Activated CD4-positive, alpha-beta T cell treated with anti-CD3 and anti-CD28 coated beads, Interleukin-2, amount 10 ng/mL, durations not matched to agents 7 days and 5 days (primary cell): ENCODE measurements at regions not wholly inside any gene's neighbourhood (a gene's known extent, or its start where the extent isn't known, plus 50 kb on each side); places are given as distances from the start of the nearest gene placed in this dataset.
"Not testable (repeated sequence)": the region's sequence is repeated elsewhere in the genome, so short reads cannot be mapped to it uniquely, and the experiment has no call there.

Experiments
- CTCF ChIA-PET: fragments of 350-600 bp; sonication (Branson Sonifier 250); formaldehyde crosslinking; loops from one replicate; lab custom pipeline; 2021; ENCODE audit warnings: antibody characterized with exemption; lab: Charles Lee
- POLR2A ChIA-PET: fragments of 350-600 bp; sonication (Branson Sonifier 250); formaldehyde crosslinking; loops from one replicate; lab custom pipeline; 2021; ENCODE audit warnings: antibody characterized with exemption; lab: Charles Lee
- DNase-seq: peaks from one replicate; pipeline ENCODE4 v3.0.0-alpha.2; 2020
- H3K27ac Mint-ChIP-seq: one replicate; pipeline ENCODE4 v1.8.0; 2021; ENCODE audit warnings: mild to moderate bottlenecking, moderate library complexity, mixed read lengths
- H3K27me3 Mint-ChIP-seq: one replicate; pipeline ENCODE4 v1.8.0; 2021; ENCODE audit warnings: mixed read lengths
- H3K36me3 Mint-ChIP-seq: one replicate; pipeline ENCODE4 v1.8.0; 2021; ENCODE audit warnings: low read depth, mixed read lengths
- H3K4me1 Mint-ChIP-seq: one replicate; pipeline ENCODE4 v1.8.0; 2021; ENCODE audit warnings: mixed read lengths
- H3K4me3 Mint-ChIP-seq: one replicate; pipeline ENCODE4 v1.8.0; 2021; ENCODE audit warnings: mild to moderate bottlenecking, moderate library complexity, mixed read lengths
- H3K9me3 Mint-ChIP-seq: one replicate; pipeline ENCODE4 v1.8.0; 2021; ENCODE audit warnings: mixed read lengths

DNA sequence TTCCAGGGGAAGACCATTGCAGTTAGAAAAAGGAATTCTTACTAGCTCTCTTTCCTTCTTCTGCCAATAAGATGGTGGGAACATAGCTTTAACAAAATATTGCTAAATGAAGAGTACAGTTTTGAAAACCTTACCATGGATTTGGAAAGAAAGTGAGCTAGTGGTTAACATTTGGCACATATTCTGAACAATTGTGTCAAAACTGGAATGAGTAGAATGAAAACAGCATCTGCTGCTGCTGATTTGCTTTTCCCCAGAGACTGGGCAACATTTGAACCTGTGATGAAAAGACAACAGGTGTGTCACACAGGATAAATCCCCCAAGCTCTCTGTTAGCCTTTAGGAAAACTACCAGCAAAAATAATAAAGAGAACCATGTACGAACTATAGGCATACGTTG lies 761.4 kb downstream of the KCNA4 start:
- CTCF ChIA-PET: no interaction called here
- Mint-ChIP-seq H3K27me3 (no peaks in the 10 kb centered on the region), H3K9me3 (peaks cover 15% of the 10 kb centered on the region), H3K4me1 (no peaks in the 10 kb centered on the region), H3K27ac (no peak overlapping the region), H3K36me3 (no peaks in the 10 kb centered on the region), H3K4me3 (no peak overlapping the region)
- DNase-seq: no peak
- POLR2A ChIA-PET: no interaction called here

DNA sequence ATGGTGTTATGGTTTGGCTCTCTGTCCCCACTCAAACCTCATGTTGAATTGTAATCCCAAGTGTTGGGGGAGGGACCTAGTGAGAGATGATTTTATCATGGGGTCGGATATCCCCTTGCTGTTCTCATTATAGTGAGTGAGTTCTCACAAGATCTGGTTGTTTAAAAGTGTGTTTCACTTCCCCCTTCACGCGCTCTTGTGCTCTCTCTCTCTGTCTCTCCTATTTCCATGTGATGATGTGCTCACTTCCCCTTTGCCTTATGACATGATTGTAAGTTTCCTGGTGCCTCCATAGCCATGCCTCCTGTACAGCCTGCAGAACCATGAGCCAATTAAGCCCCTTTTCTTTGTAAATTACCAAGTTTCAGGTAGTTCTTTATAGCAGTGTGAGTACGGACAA lies 765.1 kb downstream of the KCNA4 start:
- H3K27ac Mint-ChIP-seq: no peak overlapping the region
- H3K27me3 Mint-ChIP-seq: no peaks in the 10 kb centered on the region
- H3K36me3 Mint-ChIP-seq: no peaks in the 10 kb centered on the region
- ChIA-PET POLR2A (no interaction called here), CTCF (no interaction called here)
- no peak for DNase-seq
- H3K9me3 Mint-ChIP-seq: peaks cover 6% of the 10 kb centered on the region
- H3K4me3 Mint-ChIP-seq: no peak overlapping the region
- H3K4me1 Mint-ChIP-seq: no peaks in the 10 kb centered on the region

DNA sequence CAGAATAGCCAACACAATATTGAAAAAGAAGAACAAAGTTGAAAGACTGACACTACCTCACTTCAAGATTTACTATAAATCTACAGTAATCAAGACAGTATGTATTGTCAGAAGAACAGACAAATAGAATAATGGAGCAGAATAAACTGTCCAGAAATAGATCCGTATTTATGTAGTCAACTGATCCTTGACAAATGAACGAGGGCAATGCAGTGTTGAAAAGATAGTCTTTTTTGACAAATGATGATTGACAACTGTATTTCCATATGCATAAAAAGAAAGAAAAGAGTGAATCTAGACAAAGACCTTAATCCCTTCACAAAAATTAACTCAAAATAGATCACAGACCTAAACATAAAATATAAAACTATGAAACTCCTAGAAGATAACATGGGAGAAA lies 767.1 kb downstream of the KCNA4 start:
- CTCF ChIA-PET: no interaction called here
- Mint-ChIP-seq H3K27me3 (no peaks in the 10 kb centered on the region), H3K36me3 (no peaks in the 10 kb centered on the region), H3K9me3 (peaks cover 6% of the 10 kb centered on the region), H3K27ac (no peak overlapping the region), H3K4me3 (no peak overlapping the region), H3K4me1 (no peaks in the 10 kb centered on the region)
- POLR2A ChIA-PET: no interaction called here
- no peak for DNase-seq

DNA sequence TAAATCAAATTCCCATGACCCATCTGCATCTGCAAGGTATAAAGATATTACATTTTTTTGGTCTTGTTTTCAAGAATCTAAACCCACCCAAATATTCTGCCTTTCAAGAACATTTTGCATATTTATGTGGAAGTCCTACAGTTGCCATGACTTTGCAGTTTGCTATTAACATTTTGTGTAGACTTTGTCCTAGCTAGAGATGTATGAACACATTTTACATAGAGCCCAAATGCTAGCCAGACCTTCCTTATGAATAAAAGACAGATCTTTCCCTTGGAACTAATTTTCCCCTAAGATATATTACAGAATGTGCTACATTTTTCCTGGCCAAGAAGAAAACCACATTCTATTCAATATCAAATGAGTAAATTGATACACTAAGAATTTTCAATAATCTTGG lies 772.5 kb downstream of the KCNA4 start:
- Mint-ChIP-seq H3K4me1 (no peaks in the 10 kb centered on the region), H3K27me3 (no peaks in the 10 kb centered on the region), H3K4me3 (no peak overlapping the region), H3K36me3 (no peaks in the 10 kb centered on the region), H3K27ac (no peak overlapping the region), H3K9me3 (peaks cover 4% of the 10 kb centered on the region)
- POLR2A ChIA-PET: no interaction called here
- no peak for DNase-seq
- CTCF ChIA-PET: no interaction called here

DNA sequence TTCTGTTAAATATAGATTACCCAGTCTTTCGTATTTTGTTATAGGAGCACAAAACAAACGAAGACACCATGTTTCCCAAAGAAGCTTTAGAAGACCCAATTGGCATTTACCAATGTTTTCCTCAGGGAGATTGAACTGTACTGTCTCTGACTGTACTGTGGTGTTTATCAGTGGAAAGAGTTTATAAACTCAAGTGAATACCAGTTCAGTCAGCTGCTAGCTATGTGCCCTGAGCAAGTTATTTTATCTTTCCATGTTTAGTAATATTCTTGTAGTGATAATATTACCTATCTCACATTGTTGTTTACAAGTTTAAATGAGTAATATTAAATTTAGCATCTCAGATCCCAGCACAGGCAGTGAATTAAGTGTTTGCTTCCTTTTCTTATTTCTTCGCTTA lies 773.2 kb downstream of the KCNA4 start:
- Mint-ChIP-seq H3K4me1 (no peaks in the 10 kb centered on the region), H3K9me3 (peaks cover 4% of the 10 kb centered on the region), H3K27ac (no peak overlapping the region), H3K4me3 (no peak overlapping the region), H3K36me3 (no peaks in the 10 kb centered on the region), H3K27me3 (no peaks in the 10 kb centered on the region)
- CTCF ChIA-PET: no interaction called here
- POLR2A ChIA-PET: no interaction called here
- DNase-seq: no peak

DNA sequence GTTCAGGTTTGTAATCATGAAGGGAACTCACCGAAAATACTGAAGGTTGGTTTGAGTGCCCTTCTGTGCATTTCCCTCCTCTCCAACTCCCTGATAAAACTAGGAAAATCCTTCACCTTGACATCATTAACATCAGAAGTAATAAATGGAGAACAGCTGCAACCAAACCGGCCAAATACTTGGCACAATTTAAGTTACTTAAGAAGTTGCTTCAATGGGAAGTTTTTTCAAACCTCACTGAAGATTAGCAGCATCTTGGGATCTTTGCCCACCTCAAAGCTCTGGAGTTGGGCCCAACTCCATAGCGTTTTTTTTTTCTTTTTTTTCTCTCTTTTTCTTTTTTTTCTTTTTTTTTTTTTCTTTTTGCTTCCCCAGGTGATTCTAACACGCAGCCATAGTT lies 784.8 kb downstream of the KCNA4 start:
- Mint-ChIP-seq H3K4me3 (no peak overlapping the region), H3K36me3 (no peaks in the 10 kb centered on the region), H3K27me3 (no peaks in the 10 kb centered on the region), H3K9me3 (peaks cover 3% of the 10 kb centered on the region), H3K27ac (no peak overlapping the region), H3K4me1 (no peaks in the 10 kb centered on the region)
- DNase-seq: no peak
- ChIA-PET CTCF (no interaction called here), POLR2A (no interaction called here)

DNA sequence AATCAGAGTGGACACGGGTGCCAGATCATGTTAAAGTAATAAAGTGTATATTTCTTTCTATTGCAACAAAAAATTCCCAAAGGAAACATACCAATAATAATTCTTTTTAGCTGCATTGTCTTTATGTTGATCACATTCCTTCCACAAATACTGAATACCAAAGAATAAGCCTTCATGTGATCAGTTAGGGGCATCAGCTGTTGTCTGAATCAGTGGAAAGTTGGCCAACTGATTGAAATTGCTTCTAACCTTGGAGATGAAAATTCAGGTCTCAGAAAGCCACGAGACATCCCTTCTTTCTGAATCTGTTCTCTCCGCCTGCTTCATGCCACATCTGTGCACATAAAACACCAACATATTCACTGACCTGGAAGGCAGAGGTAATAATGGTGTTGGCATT lies 785.2 kb downstream of the KCNA4 start:
- Mint-ChIP-seq H3K4me3 (no peak overlapping the region), H3K36me3 (no peaks in the 10 kb centered on the region), H3K27ac (no peak overlapping the region), H3K9me3 (peaks cover 5% of the 10 kb centered on the region), H3K4me1 (no peaks in the 10 kb centered on the region), H3K27me3 (no peaks in the 10 kb centered on the region)
- POLR2A ChIA-PET: no interaction called here
- CTCF ChIA-PET: no interaction called here
- no peak for DNase-seq

DNA sequence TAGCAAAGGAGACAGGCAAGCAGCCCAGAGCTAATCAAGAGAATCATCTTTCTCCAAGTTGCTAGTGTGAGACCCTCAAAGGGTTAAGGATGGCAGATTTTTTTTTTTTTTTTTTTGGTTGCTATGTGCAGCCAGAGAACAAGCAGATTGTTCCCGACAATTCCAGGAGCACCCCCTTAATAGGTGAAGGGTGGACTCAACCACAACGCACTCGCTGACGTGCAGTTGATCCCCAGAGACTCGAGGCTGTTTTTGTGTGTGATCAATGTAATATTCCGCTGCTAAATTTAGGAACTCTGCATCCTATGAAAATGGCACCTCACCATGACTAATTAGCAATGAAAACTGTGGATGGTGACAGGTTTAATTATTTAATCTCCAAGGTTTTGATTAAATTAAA lies 789.0 kb downstream of the KCNA4 start:
- no peaks in the 10 kb centered on the region for H3K27me3 Mint-ChIP-seq
- ChIA-PET CTCF (no interaction called here), POLR2A (no interaction called here)
- no peaks in the 10 kb centered on the region for H3K4me1 Mint-ChIP-seq
- no peaks in the 10 kb centered on the region for H3K36me3 Mint-ChIP-seq
- H3K27ac Mint-ChIP-seq: no peak overlapping the region
- peaks cover 7% of the 10 kb centered on the region for H3K9me3 Mint-ChIP-seq
- H3K4me3 Mint-ChIP-seq: no peak overlapping the region
- DNase-seq: no peak

DNA sequence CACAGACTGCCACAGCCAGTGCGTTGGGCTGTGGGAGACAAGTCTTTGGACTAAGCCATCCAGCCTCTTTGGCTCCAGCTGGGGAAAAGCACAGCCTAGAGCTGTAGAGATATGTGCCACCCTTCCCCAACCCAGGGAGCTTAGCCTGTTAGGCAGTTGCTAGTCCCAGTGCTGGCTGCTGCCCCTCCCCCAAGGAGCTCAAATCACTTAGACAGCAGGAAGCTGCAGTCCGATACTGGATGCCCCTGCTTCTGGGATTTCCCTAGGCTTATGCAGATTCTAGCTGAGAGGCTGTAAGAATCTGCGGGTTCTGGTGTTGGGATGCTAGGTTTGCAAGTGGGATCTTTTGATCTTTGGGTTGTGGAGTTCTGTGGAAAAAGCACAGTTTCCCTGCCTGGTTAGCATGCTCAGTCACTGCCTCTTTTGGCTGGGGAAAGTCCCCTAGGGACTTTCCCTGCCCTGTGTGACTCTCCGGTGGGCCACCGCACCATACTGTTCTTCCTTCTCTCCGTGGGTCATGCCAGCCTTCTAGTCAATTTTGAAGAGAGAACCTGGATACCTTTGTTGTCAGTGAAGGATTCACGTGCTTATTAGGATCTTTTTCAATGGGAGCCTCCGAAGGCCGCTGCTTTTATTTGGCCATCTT lies 792.0 kb downstream of the KCNA4 start:
- ChIA-PET POLR2A (no interaction called here), CTCF (no interaction called here)
- Mint-ChIP-seq H3K36me3 (no peaks in the 10 kb centered on the region), H3K4me3 (no peak overlapping the region), H3K27ac (no peak overlapping the region), H3K4me1 (no peaks in the 10 kb centered on the region), H3K27me3 (no peaks in the 10 kb centered on the region), H3K9me3 (peaks cover 13% of the 10 kb centered on the region)
- DNase-seq: no peak

DNA sequence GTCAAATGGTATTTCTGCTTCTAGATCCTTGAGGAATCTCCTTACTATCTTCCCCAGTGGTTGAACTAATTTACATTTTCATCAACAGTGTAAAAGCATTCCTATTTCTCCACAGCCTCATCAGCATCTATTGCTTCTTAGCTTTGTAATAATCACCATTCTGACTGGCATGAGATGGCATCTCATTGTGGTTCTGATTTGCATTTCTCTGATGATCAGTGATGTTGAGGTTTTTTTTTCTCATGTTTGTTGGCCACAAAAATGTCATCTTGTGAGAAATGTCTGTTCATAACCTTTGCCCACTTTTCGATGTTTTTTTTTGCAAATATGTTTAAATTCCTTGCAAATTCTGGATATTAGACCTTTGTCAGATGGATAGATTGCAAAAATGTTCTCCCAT lies 797.3 kb downstream of the KCNA4 start:
- H3K9me3 Mint-ChIP-seq: peaks cover 12% of the 10 kb centered on the region
- H3K36me3 Mint-ChIP-seq, H3K4me1 Mint-ChIP-seq, H3K27ac Mint-ChIP-seq, DNase-seq, H3K27me3 Mint-ChIP-seq, H3K4me3 Mint-ChIP-seq, CTCF ChIA-PET, POLR2A ChIA-PET: not testable (repeated sequence)

DNA sequence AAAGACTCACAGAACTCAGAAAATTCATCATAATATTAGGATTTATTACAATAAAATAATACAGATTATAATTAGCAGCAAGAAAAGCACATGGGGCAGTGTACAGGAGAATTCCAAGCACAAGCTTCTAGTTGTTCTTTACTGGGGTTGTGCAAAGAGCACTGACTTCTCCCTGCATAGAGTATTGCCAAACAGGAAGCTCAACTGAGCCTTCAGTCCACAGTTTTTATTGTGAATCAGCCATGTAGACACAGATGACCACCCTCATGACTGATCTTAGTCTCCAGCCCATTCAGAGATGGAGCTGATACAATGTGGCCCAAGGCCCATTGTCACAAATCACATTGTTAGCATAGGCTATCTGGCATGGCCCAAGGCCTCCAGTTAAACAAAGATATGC lies 798.9 kb downstream of the KCNA4 start:
- no peak overlapping the region for H3K27ac Mint-ChIP-seq
- H3K36me3 Mint-ChIP-seq: no peaks in the 10 kb centered on the region
- POLR2A ChIA-PET: no interaction called here
- peaks cover 12% of the 10 kb centered on the region for H3K9me3 Mint-ChIP-seq
- no peaks in the 10 kb centered on the region for H3K27me3 Mint-ChIP-seq
- no peaks in the 10 kb centered on the region for H3K4me1 Mint-ChIP-seq
- no peak for DNase-seq
- no peak overlapping the region for H3K4me3 Mint-ChIP-seq
- CTCF ChIA-PET: no interaction called here

DNA sequence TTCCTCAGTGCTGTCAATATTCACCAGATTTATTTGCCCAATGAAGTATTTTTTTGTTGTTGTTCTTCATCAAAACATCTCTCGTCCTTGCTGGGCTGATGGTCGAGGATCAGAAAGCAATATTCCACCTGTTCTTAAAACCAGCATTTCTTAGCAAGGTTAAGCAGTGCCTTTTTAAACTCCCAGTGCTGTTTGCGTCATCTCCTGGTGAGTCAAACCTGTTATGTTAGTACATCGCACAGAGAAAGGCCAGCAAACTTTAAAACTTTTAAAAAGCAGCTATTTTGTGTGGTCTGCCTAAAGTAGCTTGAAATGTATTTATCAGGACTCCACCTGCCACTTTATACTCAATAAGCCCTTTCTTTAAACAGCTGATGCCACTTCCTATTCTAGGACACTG lies 802.0 kb downstream of the KCNA4 start:
- CTCF ChIA-PET: no interaction called here
- POLR2A ChIA-PET: no interaction called here

DNA sequence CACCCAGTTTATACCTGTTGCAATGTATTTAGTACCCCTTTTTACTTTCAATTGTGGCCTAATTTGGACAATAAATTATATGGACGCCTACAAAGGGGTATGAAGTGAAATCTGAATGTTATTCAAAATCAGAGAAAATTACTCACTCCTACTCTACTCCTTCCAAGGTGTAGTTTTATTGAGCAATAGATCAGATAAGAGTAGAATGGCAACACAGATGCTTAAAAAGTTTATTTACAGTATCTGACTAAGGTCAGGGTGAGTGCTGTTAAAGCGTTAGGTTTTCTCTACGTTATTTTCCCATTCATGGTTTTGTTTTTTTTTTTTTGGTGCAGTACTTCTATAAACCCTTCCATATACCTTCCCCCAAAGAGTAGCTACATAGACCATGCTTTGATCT lies 805.6 kb downstream of the KCNA4 start:
- Mint-ChIP-seq H3K4me3 (no peak overlapping the region), H3K27me3 (no peaks in the 10 kb centered on the region), H3K27ac (no peak overlapping the region), H3K4me1 (no peaks in the 10 kb centered on the region), H3K9me3 (peaks cover 3% of the 10 kb centered on the region), H3K36me3 (no peaks in the 10 kb centered on the region)
- no peak for DNase-seq
- POLR2A ChIA-PET: no interaction called here
- CTCF ChIA-PET: no interaction called here

More for the DNA sequence above, 802.0 kb downstream of the KCNA4 start:
- Mint-ChIP-seq H3K4me1 (no peaks in the 10 kb centered on the region), H3K27ac (no peak overlapping the region), H3K27me3 (no peaks in the 10 kb centered on the region), H3K4me3 (no peak overlapping the region), H3K9me3 (peaks cover 7% of the 10 kb centered on the region), H3K36me3 (no peaks in the 10 kb centered on the region)
- no peak for DNase-seq

DNA sequence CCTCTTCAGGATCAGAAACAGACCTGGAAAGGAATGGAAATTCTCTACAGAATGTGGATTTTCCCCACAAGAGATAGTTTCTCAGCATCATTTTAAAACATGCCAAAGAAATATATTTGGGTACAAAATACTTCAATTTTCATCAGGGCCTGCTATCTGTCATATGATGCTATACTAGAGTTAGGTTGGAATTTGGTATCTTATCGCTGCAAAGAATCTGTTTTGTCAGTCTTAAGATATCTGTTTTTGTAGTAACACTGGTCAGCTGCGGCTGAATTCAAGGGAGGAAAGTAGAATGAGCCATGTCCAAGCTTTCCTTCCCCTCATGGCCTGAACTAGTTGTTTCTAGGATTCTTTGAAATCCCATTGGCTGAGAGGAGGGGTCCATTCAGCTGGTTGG lies 806.4 kb downstream of the KCNA4 start:
- ChIA-PET CTCF (no interaction called here), POLR2A (no interaction called here)
- Mint-ChIP-seq H3K9me3 (peaks cover 5% of the 10 kb centered on the region), H3K27me3 (no peaks in the 10 kb centered on the region), H3K27ac (no peak overlapping the region), H3K4me3 (no peak overlapping the region), H3K4me1 (no peaks in the 10 kb centered on the region), H3K36me3 (no peaks in the 10 kb centered on the region)
- no peak for DNase-seq
